ENCODE measurements at regions not wholly inside any gene's neighbourhood (a gene's known extent, or its start where the extent isn't known, plus 50 kb on each side); places are given as distances from the start of the nearest gene placed in this dataset.

- no peak for DNase-seq
Observed at GRCh38 chr1:232271299-232271698, 358.6 kb downstream of the SIPA1L2 start.

- no peak for DNase-seq
Observed at GRCh38 chr1:232269988-232270387, 359.9 kb downstream of the SIPA1L2 start.

GRCh38 chr1:232267837-232268598, 361.9 kb downstream of the SIPA1L2 start:
- no peak for DNase-seq

GRCh38 chr1:232267092-232267836, 362.7 kb downstream of the SIPA1L2 start:
- DNase-seq: no peak

- no peak for DNase-seq
Observed at GRCh38 chr1:232263452-232263851, 366.5 kb downstream of the SIPA1L2 start.

GRCh38 chr1:232262991-232263390, 366.9 kb downstream of the SIPA1L2 start:
- DNase-seq: no peak

GRCh38 chr1:232260861-232261260, 369.1 kb downstream of the SIPA1L2 start:
- no peak for DNase-seq

- DNase-seq: no peak
Observed at GRCh38 chr1:232260045-232260444, 369.9 kb downstream of the SIPA1L2 start.

- DNase-seq: no peak
Observed at GRCh38 chr1:232259333-232259732, 370.6 kb downstream of the SIPA1L2 start.

GRCh38 chr1:232252546-232253118, 377.3 kb downstream of the SIPA1L2 start:
- no peak for DNase-seq

GRCh38 chr1:232250838-232251237, 379.1 kb downstream of the SIPA1L2 start:
- DNase-seq: no peak

GRCh38 chr1:232249861-232250777, 379.8 kb downstream of the SIPA1L2 start:
- DNase-seq: no peak

GRCh38 chr1:232249339-232249738, 380.6 kb downstream of the SIPA1L2 start:
- DNase-seq: no peak

GRCh38 chr1:232248276-232248820, 381.6 kb downstream of the SIPA1L2 start:
- no peak for DNase-seq

GRCh38 chr1:232247669-232248068, 382.3 kb downstream of the SIPA1L2 start:
- no peak for DNase-seq

- DNase-seq: peak; percentile 55
Observed at GRCh38 chr1:232244426-232244825, 385.5 kb downstream of the SIPA1L2 start.

- DNase-seq: no peak
Observed at GRCh38 chr1:232239998-232240397, 389.9 kb downstream of the SIPA1L2 start.

- no peak for DNase-seq
Observed at GRCh38 chr1:232239522-232239921, 390.4 kb downstream of the SIPA1L2 start.

GRCh38 chr1:232238009-232238408, 391.9 kb downstream of the SIPA1L2 start:
- DNase-seq: peak; percentile 13

- DNase-seq: peak; percentile 69
Observed at GRCh38 chr1:232227306-232227705, 402.6 kb downstream of the SIPA1L2 start.

GRCh38 chr1:232226197-232226712, 403.7 kb downstream of the SIPA1L2 start:
- DNase-seq: peak; percentile 88

All from NCI-H1694 treated with DMSO at 0.1 percent for 48 hours (cell line).